Kidney glomerular epithelial cell (primary cell): ENCODE measurements at regions not wholly inside any gene's neighbourhood (a gene's known extent, or its start where the extent isn't known, plus 50 kb on each side); places are given as distances from the start of the nearest gene placed in this dataset.
A peak's percentile ranks its signal among the peaks of the same experiment; 100 is the strongest.
"Not testable (repeated sequence)": the region's sequence is repeated elsewhere in the genome, so short reads cannot be mapped to it uniquely, and the experiment has no call there.

Experiments
- DNase-seq: peaks from one replicate; lab custom pipeline; 2025; lab: John Stamatoyannopoulos, UW

- no peak for DNase-seq
Measured at GRCh38 chr5:17978954-17979353, 344.7 kb downstream of the TAF11L14 start.

GRCh38 chr5:17982626-17983025 is 348.4 kb downstream of the TAF11L14 start:
- not testable (repeated sequence) for DNase-seq

DNA sequence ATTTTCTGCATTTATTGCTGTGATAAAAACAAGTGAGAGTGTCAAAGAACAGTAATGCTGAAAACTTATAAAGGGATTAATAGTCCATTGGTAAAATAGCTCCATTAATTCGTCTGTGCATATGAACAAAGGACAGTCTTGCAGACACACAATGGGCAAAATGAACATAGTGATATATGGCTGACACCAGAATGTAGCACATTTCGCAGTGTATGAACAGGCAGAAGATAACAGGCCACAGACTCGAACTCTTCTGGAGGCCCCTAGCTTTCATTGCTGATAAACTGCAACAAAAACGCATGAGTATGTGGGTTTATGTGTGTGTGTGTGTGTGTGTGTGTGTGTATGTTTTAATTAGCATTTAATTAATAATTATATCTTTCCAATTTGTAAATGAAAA is 354.8 kb downstream of the TAF11L14 start:
- DNase-seq: no peak

DNA sequence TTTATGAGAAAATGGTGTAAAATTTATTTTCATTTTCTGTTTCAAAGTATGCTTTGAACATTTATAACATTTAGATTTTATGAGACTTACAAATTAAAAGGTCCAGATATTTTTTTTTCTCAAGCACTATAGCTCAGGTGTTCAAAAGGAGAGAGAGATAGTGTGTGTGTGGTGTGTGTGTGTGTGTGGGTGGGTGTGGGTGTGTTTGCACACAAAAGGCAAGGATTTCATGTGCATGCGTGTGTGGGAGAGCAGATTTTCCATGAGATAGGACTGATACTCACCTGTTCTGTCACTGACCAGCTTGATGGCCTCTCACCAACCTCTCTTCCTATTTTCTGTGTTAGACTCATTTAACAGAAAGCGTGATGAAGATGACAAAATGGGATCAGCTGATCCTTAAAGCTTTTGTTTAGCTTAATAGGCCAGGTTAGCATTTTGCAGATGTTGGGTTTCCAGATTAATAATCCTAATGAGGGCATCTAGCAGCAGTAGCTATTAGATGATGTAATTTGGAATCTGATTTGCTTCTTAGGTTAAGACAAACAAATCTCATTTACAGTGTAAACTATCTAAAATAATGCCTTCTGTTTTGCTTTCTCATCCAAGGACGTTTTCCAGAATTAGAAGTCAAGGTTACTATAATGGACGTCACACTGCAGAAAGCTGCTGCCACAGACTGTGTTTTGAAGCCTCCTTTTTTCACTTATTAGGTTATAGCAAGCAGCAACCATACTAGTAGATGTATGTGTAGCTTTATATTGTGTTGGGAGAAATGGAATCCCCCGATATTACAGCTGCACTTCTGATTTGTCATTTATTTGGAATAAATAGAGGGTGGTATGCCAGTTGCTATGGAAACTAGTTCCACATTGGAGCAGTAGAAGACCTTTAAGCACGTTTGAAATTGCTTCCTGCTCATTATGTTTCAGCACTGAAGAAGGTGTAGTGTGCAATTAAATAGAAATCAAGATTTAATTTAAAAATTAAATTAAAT is 355.6 kb downstream of the TAF11L14 start:
- DNase-seq: no peak

- no peak for DNase-seq
Measured at GRCh38 chr5:17991775-17992174, 357.5 kb downstream of the TAF11L14 start.

DNA sequence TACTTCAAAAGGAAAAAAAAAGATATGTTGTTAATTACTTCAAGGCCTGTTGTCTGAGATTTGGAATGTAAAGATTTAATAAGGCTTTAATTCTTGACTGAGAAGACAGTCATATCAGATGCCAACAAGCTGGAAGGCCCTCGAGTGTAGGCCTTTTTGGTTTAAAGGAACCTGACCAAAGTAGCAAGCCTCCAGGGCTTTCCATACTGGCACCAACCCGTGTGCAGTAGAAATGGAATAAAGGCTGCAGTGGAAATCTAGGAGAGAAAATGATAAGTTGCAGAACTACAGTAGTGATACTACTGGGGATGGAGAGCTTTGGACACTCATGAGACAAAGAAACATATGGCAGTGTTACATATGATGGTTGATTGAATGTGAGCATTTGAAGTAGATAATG is 358.0 kb downstream of the TAF11L14 start:
- no peak for DNase-seq

DNA sequence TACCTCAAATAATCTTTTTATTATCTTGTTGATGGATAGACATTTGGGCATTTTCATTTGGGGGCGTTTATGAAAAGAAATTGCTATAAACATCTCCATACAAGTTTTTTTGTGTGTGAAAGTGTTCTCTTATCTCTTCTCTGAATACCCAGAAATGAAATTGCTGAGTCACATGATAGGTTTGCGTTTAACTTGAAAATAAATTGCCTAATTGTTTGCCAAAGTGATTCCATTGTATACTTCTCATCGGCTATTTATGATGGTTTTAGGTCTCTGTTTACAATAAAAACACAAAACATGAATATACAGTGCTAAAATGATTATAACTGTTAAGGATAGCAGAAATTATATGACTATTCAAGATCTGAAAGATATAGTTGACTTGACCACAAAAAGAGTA is 361.7 kb downstream of the TAF11L14 start:
- DNase-seq: no peak

- DNase-seq: no peak
Measured at GRCh38 chr5:17999858-18000257, 365.6 kb downstream of the TAF11L14 start.

- DNase-seq: no peak
Measured at GRCh38 chr5:18000744-18001143, 366.5 kb downstream of the TAF11L14 start.

GRCh38 chr5:18003312-18003711 is 369.1 kb downstream of the TAF11L14 start:
- DNase-seq: no peak

DNA sequence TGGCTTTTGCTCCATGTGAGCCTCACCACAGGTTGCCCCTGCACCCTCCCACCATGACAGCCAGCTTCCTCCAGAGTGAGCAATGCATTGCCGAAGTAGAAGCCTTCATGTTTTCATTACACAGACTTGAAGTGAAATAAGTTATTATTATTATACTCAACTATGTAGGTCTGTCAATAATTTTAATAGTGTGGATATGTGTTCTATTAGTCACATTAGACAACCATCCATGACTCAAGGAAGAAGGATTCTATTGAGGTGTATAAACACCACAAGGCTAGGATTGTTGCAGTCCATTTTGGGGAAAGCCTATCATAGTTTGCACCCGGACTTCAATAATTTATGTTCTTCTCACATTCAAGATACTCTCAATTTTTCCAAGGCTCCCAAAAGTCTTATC is 369.5 kb downstream of the TAF11L14 start:
- no peak for DNase-seq

- DNase-seq: not testable (repeated sequence)
Measured at GRCh38 chr5:18006235-18006634, 372.0 kb downstream of the TAF11L14 start.

GRCh38 chr5:18008940-18009339 is 374.7 kb downstream of the TAF11L14 start:
- DNase-seq: no peak

DNA sequence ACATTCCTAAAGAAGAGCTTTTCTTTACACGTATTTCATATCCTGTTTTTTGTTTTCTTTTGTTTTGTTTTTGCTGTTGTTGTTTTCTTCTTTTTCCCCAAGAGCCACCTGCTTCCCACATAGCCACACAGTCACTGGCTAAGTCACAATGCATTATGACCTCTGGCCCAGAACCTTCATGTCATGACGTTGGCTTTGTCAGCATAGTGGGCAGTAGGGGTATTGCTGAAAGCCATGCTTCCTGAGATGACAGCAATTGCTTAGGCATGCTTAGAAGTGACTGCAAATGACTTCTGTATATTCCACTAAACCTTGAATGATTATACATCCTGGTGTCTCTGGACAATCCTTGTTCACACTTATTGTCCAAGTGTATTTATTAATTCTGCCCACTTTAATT is 375.8 kb downstream of the TAF11L14 start:
- no peak for DNase-seq

- no peak for DNase-seq
Measured at GRCh38 chr5:18018472-18018871, 384.2 kb downstream of the TAF11L14 start.

DNA sequence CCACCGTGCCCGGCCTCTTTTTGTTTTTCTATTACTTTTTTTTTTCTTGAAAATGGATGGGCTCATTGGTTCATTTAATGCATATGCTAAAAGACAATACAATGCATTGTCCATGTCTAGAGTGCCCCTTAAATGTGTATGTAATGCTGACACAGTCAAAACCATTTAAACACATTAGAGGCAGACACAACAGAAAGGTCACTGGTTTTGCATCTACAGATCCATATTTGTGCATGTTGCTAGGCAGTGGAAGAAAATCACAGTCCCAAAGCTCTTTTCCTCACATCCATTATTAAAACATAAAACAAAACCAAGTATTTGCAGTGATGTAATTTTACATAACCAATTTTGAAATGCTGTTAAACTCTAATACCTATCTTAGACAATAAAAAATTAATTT is 389.0 kb downstream of the TAF11L14 start:
- no peak for DNase-seq

- DNase-seq: no peak
Measured at GRCh38 chr5:18023986-18024385, 389.7 kb downstream of the TAF11L14 start.

DNA sequence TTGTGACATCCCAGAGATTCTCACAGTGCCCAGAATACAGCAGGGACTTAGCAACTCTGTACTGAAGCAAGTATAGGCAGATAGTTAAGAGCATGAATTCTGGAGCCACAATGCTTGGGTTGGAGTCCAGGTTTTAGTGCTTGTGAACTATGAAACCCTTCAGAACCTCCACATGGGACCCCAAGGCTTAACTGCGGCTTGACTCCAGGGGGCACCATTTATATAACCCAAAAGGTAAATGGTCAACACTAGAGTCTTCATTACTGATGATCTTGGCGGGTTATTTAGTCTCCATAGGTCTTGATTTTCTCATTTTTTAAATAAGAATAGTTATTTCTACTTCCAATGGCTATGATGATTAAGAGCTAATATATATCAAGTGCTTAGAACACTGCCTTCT is 390.3 kb downstream of the TAF11L14 start:
- DNase-seq: no peak

DNA sequence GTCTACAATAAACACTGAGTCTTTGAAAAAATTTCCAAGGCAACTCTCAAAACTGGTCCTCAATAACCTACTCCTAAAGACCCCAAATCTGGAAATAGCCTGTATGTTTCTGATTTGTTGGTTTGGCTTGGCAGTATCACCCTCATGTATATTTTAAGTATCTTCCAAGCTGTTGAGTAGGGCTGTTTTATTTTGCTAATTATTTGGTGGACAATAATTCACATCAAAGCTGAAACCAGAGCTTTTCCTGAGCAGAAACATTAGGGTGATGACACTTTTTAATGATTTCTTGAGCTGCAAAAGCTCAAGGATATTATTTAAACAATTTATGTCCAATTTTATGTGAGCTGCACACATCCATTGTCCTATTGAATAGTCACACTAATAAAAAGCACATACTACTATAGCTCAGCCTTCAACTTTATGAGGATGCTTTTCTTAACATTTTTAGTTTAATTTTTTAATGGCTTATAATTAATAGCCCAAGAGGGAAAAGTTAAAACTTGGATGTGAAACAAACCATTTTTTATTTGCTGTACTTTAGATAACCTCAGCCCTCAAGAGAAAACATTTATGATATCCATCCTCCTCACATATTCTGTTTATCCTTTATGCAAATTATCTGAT is 393.1 kb downstream of the TAF11L14 start:
- DNase-seq: no peak

DNA sequence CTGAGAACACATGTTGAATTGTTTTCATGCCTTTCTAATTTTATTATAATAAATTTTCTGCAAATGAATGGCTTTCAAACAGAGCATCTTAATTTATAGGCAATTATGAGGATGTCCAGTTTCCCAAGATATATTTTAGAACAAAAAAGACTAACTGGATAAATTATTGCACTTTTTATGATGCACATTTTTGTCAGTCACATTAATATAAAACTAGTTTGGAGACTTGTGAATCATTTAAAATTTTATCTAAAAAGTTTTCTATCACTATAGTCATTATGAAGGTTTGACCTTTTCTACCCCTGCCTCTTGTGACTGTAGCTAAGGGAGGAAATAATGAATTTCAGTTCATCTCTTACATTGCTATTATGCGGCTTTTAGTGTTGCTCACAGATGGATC is 393.8 kb downstream of the TAF11L14 start:
- no peak for DNase-seq

DNA sequence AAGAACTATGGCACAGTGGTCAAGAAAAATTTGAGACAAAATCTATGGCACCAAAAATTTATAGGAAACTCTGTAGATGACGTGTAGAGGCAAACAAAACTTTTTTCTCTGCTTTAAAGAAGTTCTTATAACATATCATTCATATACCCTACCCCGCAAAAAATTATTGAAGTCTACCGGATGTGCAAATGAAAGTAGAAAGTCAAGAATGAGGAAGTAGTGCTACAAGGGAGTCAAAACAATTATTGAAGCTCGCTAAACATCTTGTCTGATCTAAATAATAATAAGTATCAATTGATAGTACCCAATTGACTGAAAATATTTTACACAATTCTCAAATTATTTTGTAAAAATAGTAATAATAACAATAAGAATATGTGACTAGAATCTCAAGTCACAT is 398.5 kb downstream of the TAF11L14 start:
- DNase-seq: no peak

DNA sequence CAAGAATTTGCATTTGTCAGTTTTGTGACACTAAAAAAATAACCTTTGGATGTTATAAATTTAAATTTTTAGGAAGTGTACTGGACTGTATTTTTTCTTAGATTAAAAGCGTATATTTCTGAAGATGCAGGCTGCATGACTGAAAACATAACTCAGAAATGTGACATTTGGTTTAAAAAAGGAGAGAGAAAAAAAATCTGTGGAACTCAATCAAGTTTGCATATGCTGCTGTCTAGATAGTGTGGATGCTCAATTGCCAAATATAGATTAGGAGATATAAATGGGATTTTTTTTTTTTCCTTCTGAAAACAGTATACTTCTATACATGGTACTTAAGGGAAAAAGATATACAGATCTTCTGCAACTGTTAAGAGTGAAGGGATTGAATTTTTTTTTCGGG is 402.3 kb downstream of the TAF11L14 start:
- DNase-seq: no peak

DNA sequence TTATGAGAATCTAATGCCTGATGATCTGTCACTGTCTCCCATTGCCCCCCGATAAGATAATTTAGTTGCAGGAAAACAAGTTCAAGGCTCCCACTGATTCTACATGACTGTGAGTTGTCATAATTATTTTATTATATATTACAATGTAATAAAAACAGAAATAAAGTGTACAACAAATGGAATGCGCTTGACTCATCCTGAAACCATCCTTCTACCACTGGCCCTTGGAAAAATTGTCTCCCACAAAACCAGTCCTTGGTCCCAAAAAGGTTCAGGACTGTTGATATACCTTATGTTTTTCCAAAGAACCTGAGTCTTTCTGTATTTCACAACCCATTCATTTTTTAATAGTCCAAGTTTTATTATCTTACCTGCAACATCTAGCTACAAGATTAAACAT is 403.5 kb downstream of the TAF11L14 start:
- DNase-seq: peak; percentile 7
